ENCODE measurements at regions not wholly inside any gene's neighbourhood (a gene's known extent, or its start where the extent isn't known, plus 50 kb on each side); places are given as distances from the start of the nearest gene placed in this dataset.

DNA sequence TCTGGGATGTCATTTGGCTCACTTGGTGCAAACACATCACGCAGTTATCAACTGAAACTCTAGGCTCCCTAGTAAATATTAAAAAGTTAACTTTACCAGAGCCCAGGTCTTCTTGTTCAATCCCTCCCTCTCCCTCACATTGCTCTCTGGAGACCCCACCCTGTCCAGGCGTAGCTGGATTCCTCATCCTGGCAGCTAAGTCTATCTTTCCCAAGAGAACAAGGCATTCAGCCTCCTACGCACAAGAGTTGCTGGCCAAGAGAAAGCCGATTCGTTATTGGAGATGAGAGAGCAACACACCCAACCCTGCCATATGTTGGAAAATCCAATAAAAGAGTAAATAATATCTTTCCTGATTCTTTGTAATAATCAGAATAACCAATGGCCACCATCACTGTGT lies 117.9 kb downstream of the SLC30A10 start:
- 80 to 90% (median 85%) methylated on average over 5 of the region's 5 CpGs for whole genome bisulfite sequencing, 5 donors
- intact Hi-C loops (cut with DNase I; ENCODE audit: low total_unique reads), result loop anchor here (5.0 kb wide), 1 partner anchor 1478 kb away; no protein-coding TSS in a partner anchor
- no peak for DNase-seq
- no peaks in the 10 kb centered on the region for H3K9me3 ChIP-seq
- H3K27ac ChIP-seq, result no peak overlapping the region
- TF ChIP-seq POLR2A (IDR thresholded peaks at IDR 0.05) (no peak), POLR2AphosphoS5 (IDR thresholded peaks at IDR 0.05) (no peak)
- TF ChIP-seq, protein P1, sequence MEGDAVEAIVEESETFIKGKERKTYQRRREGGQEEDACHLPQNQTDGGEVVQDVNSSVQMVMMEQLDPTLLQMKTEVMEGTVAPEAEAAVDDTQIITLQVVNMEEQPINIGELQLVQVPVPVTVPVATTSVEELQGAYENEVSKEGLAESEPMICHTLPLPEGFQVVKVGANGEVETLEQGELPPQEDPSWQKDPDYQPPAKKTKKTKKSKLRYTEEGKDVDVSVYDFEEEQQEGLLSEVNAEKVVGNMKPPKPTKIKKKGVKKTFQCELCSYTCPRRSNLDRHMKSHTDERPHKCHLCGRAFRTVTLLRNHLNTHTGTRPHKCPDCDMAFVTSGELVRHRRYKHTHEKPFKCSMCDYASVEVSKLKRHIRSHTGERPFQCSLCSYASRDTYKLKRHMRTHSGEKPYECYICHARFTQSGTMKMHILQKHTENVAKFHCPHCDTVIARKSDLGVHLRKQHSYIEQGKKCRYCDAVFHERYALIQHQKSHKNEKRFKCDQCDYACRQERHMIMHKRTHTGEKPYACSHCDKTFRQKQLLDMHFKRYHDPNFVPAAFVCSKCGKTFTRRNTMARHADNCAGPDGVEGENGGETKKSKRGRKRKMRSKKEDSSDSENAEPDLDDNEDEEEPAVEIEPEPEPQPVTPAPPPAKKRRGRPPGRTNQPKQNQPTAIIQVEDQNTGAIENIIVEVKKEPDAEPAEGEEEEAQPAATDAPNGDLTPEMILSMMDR (IDR thresholded peaks at IDR 0.05 in 8 of 11, conservative IDR thresholded peaks at IDR 0.05 in 3 of 11), result no peak
- H3K36me3 ChIP-seq, result no peaks in the 10 kb centered on the region
- no peaks in the 10 kb centered on the region for H3K4me1 ChIP-seq
- no peak overlapping the region for H3K4me3 ChIP-seq
- peaks cover 0 to 15% (median 0%) of the 10 kb centered on the region in 7 donors for H3K27me3 ChIP-seq (replicated peaks in 1 of 7)

DNA sequence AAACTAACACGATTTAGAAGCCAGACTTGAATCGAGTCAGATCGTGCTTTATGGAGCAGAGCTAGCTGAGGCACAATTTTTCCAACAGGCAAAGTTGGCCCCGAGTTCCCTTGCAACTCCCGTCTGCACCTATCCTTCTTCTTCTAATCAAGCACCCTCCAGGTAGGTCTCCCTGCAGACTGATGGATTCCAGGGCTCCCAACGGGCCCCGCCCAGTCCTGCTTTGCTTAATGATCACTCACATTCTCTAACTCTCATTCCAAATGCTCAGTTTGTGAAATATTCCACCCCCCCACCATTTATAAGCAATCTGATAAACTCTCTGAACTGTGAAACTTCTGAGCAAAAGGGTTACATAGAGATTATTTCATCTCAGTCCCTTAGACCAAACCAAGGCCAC lies 119.6 kb downstream of the SLC30A10 start:
- TF ChIP-seq, protein P1 (IDR thresholded peaks at IDR 0.05 in 8 of 11, conservative IDR thresholded peaks at IDR 0.05 in 3 of 11), result no peak
- TF ChIP-seq POLR2A (IDR thresholded peaks at IDR 0.05) (no peak), POLR2AphosphoS5 (IDR thresholded peaks at IDR 0.05) (no peak)
- Histone ChIP-seq H3K27me3 (replicated peaks in 1 of 7) (peaks cover 0 to 9% (median 0%) of the 10 kb centered on the region in 7 donors), H3K36me3 (no peaks in the 10 kb centered on the region), H3K4me1 (no peaks in the 10 kb centered on the region), H3K4me3 (no peak overlapping the region), H3K27ac (no peak overlapping the region), H3K9me3 (no peaks in the 10 kb centered on the region)
- WGBS, 5 donors, result 74 to 96% (median 84%) methylated on average over 7 of the region's 7 CpGs
- intact Hi-C loops (cut with DNase I; ENCODE audit: low total_unique reads), result no loop called here
- DNase-seq, result no peak

DNA sequence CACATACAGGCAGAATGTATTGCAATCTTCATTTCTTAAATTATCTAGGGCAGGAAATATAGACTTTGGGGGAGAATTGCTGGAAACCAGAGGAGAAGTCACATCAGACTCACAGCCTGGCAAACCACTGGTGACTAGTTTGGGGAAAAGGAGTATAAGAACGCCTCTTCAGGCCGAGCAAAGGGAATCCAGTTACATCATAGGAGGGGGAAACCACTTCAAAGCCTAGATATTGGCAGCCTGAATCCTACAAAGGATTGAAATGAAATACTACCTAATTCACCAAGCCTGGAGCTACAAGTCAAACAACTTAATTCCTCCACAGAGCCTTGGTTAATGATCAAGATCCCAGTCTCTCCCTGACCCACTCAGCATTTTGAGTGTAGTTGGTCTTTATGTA lies 121.7 kb downstream of the SLC30A10 start:
- H3K36me3 ChIP-seq, result no peaks in the 10 kb centered on the region
- H3K4me1 ChIP-seq, result no peaks in the 10 kb centered on the region
- H3K27ac ChIP-seq, result no peak overlapping the region
- no peak for TF ChIP-seq POLR2A (IDR thresholded peaks at IDR 0.05)
- intact Hi-C loops (cut with DNase I; ENCODE audit: low total_unique reads), result no loop called here
- H3K27me3 ChIP-seq (replicated peaks in 1 of 7), result peaks cover 0 to 9% (median 0%) of the 10 kb centered on the region in 7 donors
- WGBS, 5 donors, result 66 to 80% (median 71%) methylated on average over 2 of the region's 2 CpGs
- no peak for DNase-seq
- H3K9me3 ChIP-seq, result no peaks in the 10 kb centered on the region
- H3K4me3 ChIP-seq, result no peak overlapping the region

- WGBS, 5 donors, result 28 to 85% (median 65%) methylated on average over 4 of the region's 4 CpGs
Observed at GRCh38 chr1:219806020-219806419, 122.3 kb downstream of the SLC30A10 start.

More at GRCh38 chr1:219806020-219806419, 122.3 kb downstream of the SLC30A10 start:
- Histone ChIP-seq H3K27me3 (replicated peaks in 1 of 7) (peaks cover 0 to 9% (median 0%) of the 10 kb centered on the region in 7 donors), H3K4me3 (no peak overlapping the region), H3K36me3 (no peaks in the 10 kb centered on the region), H3K4me1 (no peaks in the 10 kb centered on the region), H3K27ac (no peak overlapping the region), H3K9me3 (no peaks in the 10 kb centered on the region)
- no peak for DNase-seq
- intact Hi-C loops (cut with DNase I; ENCODE audit: low total_unique reads), result no loop called here
- TF ChIP-seq, protein P1 (IDR thresholded peaks at IDR 0.05 in 8 of 11, conservative IDR thresholded peaks at IDR 0.05 in 3 of 11), result no peak
- no peak for TF ChIP-seq POLR2AphosphoS5 (IDR thresholded peaks at IDR 0.05)
- no peak for TF ChIP-seq POLR2A (IDR thresholded peaks at IDR 0.05)
